ENCODE measurements at regions not wholly inside any gene's neighbourhood (a gene's known extent, or its start where the extent isn't known, plus 50 kb on each side); places are given as distances from the start of the nearest gene placed in this dataset.

GRCh38 chr10:8379906-8380832 is 325.7 kb downstream of the GATA3 start:
- no peaks in the 10 kb centered on the region for H4K20me1 ChIP-seq (ENCODE audit: insufficient read depth)
- no peak for TF ChIP-seq ELF1 (IDR thresholded peaks at IDR 0.05; ENCODE audit: borderline replicate concordance, low read depth)
- no peak for TF ChIP-seq SP1 (IDR thresholded peaks at IDR 0.05; ENCODE audit: low read depth)
- TF ChIP-seq EGR1 (IDR thresholded peaks at IDR 0.05; ENCODE audit: low read depth): no peak
- TF ChIP-seq SRF (IDR thresholded peaks at IDR 0.05; ENCODE audit: low read depth): no peak
- no peak overlapping the region for H3K4me3 ChIP-seq (replicated peaks in 1 of 2; ENCODE audit: low read depth in 1 of 2, low read length in 2 of 2)
- H3K79me2 ChIP-seq (ENCODE audit: insufficient read depth, low read length): no peaks in the 10 kb centered on the region
- no peak overlapping the region for H3K4me2 ChIP-seq (ENCODE audit: low read length)
- no peak overlapping the region for H3K27ac ChIP-seq (ENCODE audit: low read depth, low read length)
- H3K4me1 ChIP-seq (ENCODE audit: control insufficient read depth in 1 of 2, insufficient read depth in 2 of 2, low read length in 2 of 2): no peaks in the 10 kb centered on the region
- intact Hi-C loops (cut with micrococcal nuclease): no loop called here
- H3K9ac ChIP-seq (ENCODE audit: low read length): no peak overlapping the region
- H3K36me3 ChIP-seq (ENCODE audit: control insufficient read depth in 1 of 2, insufficient read depth in 2 of 2, low read length in 2 of 2): no peaks in the 10 kb centered on the region
- RAD21 ChIA-PET (ENCODE audit: low non-redundant PET in 1 of 2, low total read pairs in 2 of 2, uncharacterized antibody in 2 of 2, unreplicated experiment in 2 of 2): no interaction called here
- no peaks in the 10 kb centered on the region for H3K9me2 ChIP-seq (ENCODE audit: insufficient read depth)
- CTCF ChIA-PET: no interaction called here
- ATAC-seq (no peak), DNase-seq (ENCODE audit: low read depth, low spot score) (no peak)
- H3K9me3 ChIP-seq (ENCODE audit: control insufficient read depth in 1 of 2, insufficient read depth in 1 of 2, low read depth in 1 of 2, low read length in 2 of 2): no peaks in the 10 kb centered on the region
- H3K27me3 ChIP-seq (ENCODE audit: insufficient read depth, low read length): no peaks in the 10 kb centered on the region
- POLR2A ChIA-PET: no interaction called here
- no TSS peak for BruUV-seq (replicated peaks)
- H2AFZ ChIP-seq (ENCODE audit: low read depth, low read length, poor library complexity, severe bottlenecking): no peak overlapping the region

GRCh38 chr10:8380833-8381496 is 326.5 kb downstream of the GATA3 start:
- H4K20me1 ChIP-seq (ENCODE audit: insufficient read depth): no peaks in the 10 kb centered on the region
- H3K27me3 ChIP-seq (ENCODE audit: insufficient read depth, low read length): no peaks in the 10 kb centered on the region
- H3K27ac ChIP-seq (ENCODE audit: low read depth, low read length): no peak overlapping the region
- RAD21 ChIA-PET (ENCODE audit: low non-redundant PET in 1 of 2, low total read pairs in 2 of 2, uncharacterized antibody in 2 of 2, unreplicated experiment in 2 of 2): no interaction called here
- no peak for TF ChIP-seq ZBTB33 (IDR thresholded peaks at IDR 0.05; ENCODE audit: extremely low read depth, insufficient replicate concordance, low read length)
- TF ChIP-seq, protein P1, sequence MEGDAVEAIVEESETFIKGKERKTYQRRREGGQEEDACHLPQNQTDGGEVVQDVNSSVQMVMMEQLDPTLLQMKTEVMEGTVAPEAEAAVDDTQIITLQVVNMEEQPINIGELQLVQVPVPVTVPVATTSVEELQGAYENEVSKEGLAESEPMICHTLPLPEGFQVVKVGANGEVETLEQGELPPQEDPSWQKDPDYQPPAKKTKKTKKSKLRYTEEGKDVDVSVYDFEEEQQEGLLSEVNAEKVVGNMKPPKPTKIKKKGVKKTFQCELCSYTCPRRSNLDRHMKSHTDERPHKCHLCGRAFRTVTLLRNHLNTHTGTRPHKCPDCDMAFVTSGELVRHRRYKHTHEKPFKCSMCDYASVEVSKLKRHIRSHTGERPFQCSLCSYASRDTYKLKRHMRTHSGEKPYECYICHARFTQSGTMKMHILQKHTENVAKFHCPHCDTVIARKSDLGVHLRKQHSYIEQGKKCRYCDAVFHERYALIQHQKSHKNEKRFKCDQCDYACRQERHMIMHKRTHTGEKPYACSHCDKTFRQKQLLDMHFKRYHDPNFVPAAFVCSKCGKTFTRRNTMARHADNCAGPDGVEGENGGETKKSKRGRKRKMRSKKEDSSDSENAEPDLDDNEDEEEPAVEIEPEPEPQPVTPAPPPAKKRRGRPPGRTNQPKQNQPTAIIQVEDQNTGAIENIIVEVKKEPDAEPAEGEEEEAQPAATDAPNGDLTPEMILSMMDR (IDR thresholded peaks at IDR 0.05 in 2 of 3, conservative IDR thresholded peaks at IDR 0.05 in 1 of 3; ENCODE audit: borderline replicate concordance in 1 of 3, insufficient read depth in 1 of 3, low read depth in 2 of 3, low read length in 2 of 3): no peak
- TF ChIP-seq EZH2phosphoT487 (IDR thresholded peaks at IDR 0.05; ENCODE audit: borderline replicate concordance): no peak
- ATAC-seq (no peak), DNase-seq (ENCODE audit: low read depth, low spot score) (no peak)
- BruUV-seq (replicated peaks): no TSS peak
- no peaks in the 10 kb centered on the region for H3K36me3 ChIP-seq (ENCODE audit: control insufficient read depth in 1 of 2, insufficient read depth in 2 of 2, low read length in 2 of 2)
- no peaks in the 10 kb centered on the region for H3K4me1 ChIP-seq (ENCODE audit: control insufficient read depth in 1 of 2, insufficient read depth in 2 of 2, low read length in 2 of 2)
- no peak overlapping the region for H3K4me2 ChIP-seq (ENCODE audit: low read length)
- POLR2A ChIA-PET: no interaction called here
- H3K9me3 ChIP-seq (ENCODE audit: control insufficient read depth in 1 of 2, insufficient read depth in 1 of 2, low read depth in 1 of 2, low read length in 2 of 2): no peaks in the 10 kb centered on the region
- H3K79me2 ChIP-seq (ENCODE audit: insufficient read depth, low read length): no peaks in the 10 kb centered on the region
- no peak overlapping the region for H3K9ac ChIP-seq (ENCODE audit: low read length)
- no peak overlapping the region for H2AFZ ChIP-seq (ENCODE audit: low read depth, low read length, poor library complexity, severe bottlenecking)
- H3K9me2 ChIP-seq (ENCODE audit: insufficient read depth): no peaks in the 10 kb centered on the region
- intact Hi-C loops (cut with micrococcal nuclease): no loop called here
- CTCF ChIA-PET: no interaction called here
- no peak overlapping the region for H3K4me3 ChIP-seq (replicated peaks in 1 of 2; ENCODE audit: low read depth in 1 of 2, low read length in 2 of 2)

All from HCT116 (cell line).